ENCODE measurements at regions not wholly inside any gene's neighbourhood (a gene's known extent, or its start where the extent isn't known, plus 50 kb on each side); places are given as distances from the start of the nearest gene placed in this dataset.

DNA sequence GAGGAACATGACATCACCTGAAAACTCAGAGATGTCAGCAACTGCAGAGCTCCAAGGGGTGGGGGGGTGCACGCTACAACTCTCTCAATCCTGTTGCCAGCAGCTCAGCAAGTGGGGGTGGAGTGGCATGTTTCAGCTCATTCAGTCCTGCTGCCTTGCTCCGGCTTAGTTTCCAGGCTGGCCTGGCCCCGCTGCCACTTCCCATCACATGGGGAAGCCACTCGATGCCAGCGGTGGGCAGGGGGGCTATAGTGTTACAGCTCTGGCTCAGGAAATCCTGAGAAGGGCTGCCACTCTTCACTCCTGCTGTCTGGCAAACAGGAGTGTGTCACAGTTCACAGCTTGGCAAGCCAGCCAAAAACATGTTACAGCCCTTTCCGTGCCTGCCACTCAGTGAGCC, 356.5 kb upstream of the GULP1 start:
- no peak for DNase-seq (ENCODE audit: low read depth)

DNA sequence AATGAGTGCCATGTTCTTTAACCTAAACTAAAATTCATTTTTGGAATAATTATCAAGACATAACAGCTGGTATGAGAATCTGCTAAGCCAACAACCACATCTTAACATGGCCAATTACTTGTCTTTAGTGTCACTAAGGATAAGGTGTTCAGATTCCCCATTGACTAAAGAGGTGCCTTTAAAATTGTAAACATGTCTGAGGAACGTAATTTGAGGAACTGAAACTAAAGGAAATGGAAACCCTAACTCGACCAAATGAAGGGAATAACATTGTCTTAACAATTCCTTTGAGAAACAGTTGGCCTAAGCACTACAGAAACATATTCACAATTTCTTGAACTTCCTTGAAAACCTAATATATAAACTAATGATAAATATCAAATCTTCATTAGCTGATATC, 355.4 kb upstream of the GULP1 start:
- no peak for DNase-seq (ENCODE audit: low read depth)

- DNase-seq (ENCODE audit: low read depth), result no peak
These were observed 352.5 kb upstream of the GULP1 start for GRCh38 chr2:187939180-187939579.

DNA sequence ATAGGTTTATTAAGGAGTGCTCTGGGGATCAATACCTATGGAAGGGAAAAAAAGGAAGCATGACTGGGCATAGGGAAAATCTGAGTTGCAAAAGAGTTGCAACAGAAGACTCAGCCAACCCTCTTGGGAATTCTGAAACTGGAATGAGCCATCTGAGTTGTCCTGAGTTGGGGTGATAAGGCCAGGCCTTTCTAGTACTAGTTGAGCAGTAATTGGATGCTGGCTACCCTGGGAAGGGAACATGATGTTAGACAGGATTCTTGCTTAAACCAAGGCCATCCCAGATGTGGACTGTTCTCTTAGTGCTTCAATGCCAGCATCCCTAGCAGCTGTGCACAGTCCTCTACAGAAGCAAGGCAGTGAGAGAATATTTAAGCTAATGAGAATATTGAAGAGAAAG, 348.8 kb upstream of the GULP1 start:
- peak; percentile 2 for DNase-seq (ENCODE audit: low read depth)

DNA sequence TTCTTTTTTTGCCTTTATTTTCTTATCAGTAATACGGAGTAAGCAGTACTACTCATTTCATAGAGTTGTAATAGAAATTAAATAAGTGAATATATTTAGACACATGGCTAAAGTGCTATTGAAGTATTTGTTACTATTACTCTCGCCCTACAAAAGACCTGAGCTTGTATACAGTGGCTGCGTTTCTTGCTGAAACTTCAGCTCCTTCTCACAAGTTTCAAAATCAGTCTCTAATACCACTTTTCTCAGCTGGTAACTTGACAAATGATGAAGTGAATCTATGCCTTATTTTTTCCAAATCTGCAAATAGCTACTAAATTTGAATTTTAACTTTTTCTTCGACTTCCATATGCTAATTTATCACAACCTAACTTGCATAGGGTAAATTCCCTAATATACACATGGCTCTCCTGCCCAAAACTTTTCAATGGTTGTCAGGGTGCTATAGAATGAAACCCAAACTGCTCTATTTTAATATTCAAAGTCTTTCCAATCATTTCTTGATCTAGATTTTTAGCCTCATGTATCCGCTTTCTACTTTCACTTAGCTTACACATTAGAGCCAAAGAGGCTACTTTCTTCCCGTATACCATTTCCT, 347.8 kb upstream of the GULP1 start:
- DNase-seq (ENCODE audit: low read depth), result no peak

- DNase-seq (ENCODE audit: low read depth), result no peak
These were observed 341.8 kb upstream of the GULP1 start for GRCh38 chr2:187949859-187950258.

DNA sequence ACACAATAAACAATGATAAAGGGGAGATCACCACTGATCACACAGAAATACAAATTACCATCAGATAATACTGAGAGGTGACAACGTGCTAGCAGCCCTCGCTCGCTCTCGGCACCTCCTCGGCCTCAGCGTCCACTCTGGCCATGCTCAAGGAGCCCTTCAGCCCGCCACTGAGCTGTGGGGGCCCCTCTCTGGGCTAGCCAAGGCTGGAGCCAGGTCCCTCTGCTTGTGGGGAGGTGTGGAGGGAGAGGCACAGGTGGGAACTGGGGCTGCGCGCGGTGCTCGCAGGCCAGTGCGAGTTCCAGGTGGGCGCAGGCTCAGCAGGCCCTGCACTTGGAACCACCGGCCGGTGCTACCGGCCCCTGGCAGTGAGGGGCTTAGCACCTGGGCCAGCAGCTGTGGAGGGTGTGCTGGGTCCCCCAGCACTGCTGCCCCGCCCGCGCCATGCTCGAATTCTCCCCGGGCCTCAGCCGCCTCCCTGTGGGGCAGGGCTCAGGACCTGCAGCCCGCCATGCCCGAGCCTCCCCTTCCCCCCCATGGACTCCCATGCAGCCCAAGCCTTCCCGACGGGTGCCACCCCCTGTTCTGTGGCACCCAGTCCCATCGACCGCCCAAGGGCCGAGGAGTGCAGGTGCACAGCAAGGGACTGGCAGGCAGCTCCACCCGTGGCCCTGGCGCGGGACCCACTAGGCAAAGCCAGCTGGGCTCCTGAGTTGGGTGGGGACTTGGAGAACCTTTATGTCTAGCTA, 340.0 kb upstream of the GULP1 start:
- no peak for DNase-seq (ENCODE audit: low read depth)

DNA sequence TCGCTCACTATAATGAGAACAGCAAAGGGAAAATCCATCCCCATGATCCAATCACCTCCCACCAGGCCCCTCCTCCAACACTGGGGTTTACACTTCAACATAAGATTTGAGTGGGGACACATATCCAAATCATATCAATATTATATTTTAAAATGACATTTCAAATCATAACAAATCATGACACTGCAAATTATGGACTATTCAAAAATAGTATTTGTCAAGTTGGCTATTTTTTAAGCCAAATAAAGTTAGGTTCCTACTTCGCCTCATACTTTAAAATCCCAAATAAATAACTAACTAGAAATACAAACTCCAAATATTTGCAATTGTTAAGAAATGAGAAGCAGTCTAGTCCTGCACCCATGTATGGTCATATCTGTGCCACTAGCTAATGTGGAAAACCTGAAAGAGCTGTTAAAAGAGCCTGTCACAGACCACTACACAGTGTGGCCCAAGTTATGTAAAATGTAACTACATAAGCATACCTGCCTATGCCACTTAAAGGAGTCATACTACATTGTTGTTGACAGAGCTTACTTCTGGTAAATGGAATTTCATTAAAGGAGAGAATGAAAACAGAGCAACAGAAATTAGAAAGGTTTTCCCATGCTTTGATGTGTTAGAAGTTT, 334.7 kb upstream of the GULP1 start:
- DNase-seq (ENCODE audit: low read depth), result no peak

- DNase-seq (ENCODE audit: low read depth), result no peak
These were observed 331.9 kb upstream of the GULP1 start for GRCh38 chr2:187959821-187960220.

- no peak for DNase-seq (ENCODE audit: low read depth)
These were observed 329.1 kb upstream of the GULP1 start for GRCh38 chr2:187962538-187962937.

DNA sequence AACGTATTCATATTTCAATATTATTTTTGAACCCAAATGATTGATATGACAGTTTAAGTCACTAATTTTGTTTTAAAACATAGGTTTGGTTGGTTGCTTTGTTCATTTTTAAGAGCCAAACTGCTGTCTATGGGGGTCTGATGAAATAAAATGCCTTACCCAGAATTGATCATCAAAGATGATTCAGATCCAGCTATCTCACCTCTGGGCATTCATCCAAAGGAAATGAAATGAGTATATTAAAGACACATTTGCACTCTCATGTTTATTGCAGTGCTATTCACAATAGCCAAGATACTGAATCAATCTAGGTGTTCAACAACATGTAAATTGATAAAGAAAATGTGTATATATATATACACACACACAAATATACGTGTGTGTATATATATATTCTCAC, 326.9 kb upstream of the GULP1 start:
- DNase-seq (ENCODE audit: low read depth), result no peak

DNA sequence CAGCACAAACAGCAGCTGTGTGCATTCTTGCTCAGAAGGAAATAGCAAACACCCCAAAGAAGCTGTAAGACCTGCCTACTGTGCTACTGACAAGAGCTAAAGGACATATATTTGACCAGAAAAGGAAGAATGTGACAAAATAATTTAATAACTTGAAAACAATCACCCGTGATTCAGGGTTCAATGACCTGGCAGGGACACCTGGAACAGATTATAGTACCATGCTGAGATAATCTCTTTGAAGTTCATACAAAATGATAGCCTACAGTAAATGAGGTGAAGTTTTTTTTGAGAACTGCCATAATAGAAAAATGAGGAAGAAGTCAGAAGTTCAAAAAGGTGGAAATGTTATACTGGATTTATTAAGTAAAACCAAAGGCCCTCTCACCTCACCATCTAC, 324.8 kb upstream of the GULP1 start:
- DNase-seq (ENCODE audit: low read depth), result no peak

DNA sequence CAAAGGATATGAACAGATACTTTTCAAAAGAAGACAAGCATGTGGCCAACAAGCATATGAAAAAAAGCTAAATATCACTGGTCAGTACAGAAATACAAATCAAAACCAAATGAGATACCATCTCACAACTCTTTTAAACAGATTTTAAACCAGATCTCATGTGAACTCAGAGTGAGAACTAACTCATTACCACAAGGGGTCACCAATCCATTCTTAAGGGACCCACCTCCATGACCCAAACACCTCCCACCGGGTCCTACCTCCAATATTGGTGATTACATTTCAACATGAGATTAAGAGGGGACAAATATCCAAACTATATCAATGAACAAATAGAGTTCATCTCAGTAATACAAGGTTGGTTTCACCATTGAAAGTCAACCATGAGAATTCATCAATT, 319.8 kb upstream of the GULP1 start:
- DNase-seq (ENCODE audit: low read depth), result no peak

GRCh38 chr2:187976259-187976985, 315.3 kb upstream of the GULP1 start:
- no peak for DNase-seq (ENCODE audit: low read depth)

DNA sequence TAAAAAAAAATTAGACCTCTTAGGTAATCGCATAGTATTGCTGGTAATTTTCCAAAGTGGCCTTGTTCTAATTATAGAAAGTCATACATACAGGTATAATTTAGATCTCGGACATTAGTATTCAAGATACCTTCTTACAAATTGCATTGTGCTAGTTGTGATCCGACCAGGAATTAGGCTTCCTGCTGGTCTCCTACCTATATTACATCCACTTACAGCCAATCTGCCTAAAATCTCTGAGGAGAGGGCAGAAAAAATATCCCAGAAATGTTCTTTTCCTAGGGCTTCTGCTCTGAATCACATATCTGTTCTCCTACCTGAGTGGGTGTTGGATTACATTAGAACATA, 314.7 kb upstream of the GULP1 start:
- DNase-seq (ENCODE audit: low read depth), result no peak

DNA sequence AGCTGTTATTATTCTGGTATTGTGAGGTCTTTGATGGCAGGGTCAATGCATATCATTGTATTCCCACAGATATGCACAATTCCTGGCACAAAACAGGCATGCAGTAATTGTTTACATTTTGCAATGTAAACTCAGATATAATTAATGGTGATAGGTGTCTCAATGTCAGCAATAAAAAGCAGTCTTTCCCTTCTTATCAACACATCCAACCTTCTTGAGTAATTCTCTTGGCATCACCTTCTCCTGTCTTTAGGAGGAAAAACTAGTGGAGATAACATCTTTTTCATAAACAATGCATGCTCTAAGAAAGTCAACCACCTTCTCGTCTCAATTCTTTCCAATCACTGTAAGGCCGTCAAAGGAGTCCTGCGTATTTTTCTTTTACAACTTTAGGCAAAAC, 313.3 kb upstream of the GULP1 start:
- DNase-seq (ENCODE audit: low read depth), result no peak

- DNase-seq (ENCODE audit: low read depth), result peak; percentile 84
These were observed 309.0 kb upstream of the GULP1 start for GRCh38 chr2:187982668-187983067.

GRCh38 chr2:187985195-187985594, 306.5 kb upstream of the GULP1 start:
- no peak for DNase-seq (ENCODE audit: low read depth)

DNA sequence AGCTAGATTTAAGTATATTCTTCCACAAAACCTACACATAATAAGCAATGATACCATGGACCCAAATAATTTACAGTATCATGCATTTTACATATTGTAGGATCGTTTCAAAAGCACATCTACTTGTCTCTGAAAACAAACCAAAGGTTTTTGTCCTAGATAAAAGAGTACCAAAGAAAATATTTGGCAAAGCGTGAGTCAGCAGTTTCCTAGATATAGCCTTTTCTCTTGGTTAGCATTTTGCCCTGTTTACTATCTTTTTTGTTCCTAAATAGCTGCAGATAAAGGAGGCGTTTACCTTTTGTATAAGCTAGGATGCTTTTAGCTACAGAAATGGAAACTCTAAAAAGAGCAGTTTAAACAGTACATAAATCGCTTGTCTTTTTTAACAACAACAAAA, 305.8 kb upstream of the GULP1 start:
- DNase-seq (ENCODE audit: low read depth), result no peak

DNA sequence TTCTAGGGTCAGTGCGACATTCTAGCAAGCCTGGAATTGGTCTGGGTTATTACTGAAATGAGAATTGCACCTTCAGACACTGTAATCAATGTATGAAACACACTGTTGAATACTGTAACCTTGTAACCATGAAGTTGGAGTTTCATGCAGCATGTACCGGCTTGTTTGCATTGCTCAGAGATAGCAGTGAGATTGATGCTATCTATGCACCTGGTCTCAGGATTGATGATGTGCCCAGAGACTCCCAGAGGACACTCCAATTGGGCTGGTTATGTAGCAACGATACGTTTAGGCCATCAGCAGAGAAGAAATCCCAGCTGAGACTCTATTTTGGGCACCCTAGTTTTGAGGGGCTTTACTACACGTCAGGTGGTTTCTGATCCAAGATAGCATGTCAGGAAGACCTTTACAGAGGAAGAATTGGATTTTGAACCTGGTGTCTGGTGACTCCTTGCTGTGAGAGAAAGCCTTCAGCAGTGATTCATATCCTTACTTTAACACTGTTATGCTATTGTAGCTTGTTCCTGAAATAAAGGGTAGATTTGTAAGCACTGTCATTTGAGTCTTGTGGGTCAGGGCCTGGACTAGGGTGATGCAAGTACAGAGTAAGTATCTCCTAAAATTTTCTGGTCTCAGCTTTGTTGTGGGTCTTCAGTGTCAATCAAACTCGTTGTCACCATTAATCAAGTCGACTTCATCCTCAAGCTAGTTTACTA, 305.1 kb upstream of the GULP1 start:
- no peak for DNase-seq (ENCODE audit: low read depth)

- no peak for DNase-seq (ENCODE audit: low read depth)
These were observed 303.3 kb upstream of the GULP1 start for GRCh38 chr2:187988348-187988747.

DNA sequence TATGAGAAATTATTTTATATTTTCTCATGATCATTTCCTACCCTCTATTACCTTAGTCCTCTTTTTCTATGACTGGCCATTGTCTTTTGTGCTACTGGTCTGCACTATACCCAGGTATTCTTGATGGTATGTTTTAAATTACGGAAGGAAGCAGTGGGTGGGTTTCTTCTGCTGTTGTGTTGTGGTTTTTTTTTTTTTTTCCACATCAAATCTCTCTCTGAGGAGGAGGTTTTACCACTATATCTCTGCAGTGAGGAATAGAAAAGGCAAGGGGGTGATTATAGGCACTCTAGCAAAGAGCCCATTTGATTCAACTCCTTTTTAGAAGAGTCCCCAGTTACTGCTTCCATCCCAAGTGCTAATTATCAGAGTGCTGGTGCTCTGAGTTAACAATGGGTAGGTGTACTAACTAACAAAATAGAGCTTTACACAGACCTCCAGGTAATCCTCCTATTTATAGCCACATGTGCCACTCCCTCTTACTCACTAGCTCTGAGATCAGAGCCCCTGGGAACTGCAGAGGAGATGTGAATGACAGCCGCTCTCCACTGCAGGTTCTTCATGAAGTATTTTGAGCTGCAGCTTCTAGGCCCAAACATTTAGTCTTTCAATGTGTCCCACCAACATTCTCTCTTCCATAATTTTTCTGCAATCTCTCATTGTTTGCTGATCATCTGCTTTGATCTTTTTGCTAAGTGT, 301.6 kb upstream of the GULP1 start:
- DNase-seq (ENCODE audit: low read depth), result no peak

All from GM04503 (cell line).